ENCODE measurements at regions not wholly inside any gene's neighbourhood (a gene's known extent, or its start where the extent isn't known, plus 50 kb on each side); places are given as distances from the start of the nearest gene placed in this dataset.
"Not testable (repeated sequence)": the region's sequence is repeated elsewhere in the genome, so short reads cannot be mapped to it uniquely, and the experiment has no call there.

GRCh38 chr13:88717946-88718345 is 1046.8 kb downstream of the SLITRK5 start:
- no peaks in the 10 kb centered on the region for H3K36me3 ChIP-seq (ENCODE audit: control insufficient read depth in 1 of 2, insufficient read depth in 2 of 2, low read length in 2 of 2)
- H3K9me3 ChIP-seq (ENCODE audit: insufficient read depth, low read depth, low read length), result no peaks in the 10 kb centered on the region

GRCh38 chr13:88718781-88719180 is 1047.6 kb downstream of the SLITRK5 start:
- H2AK5ac ChIP-seq (ENCODE audit: low read length), result no peak overlapping the region
- H3K79me1 ChIP-seq (ENCODE audit: low read length), result no peaks in the 10 kb centered on the region
- no peak overlapping the region for H3K27ac ChIP-seq (ENCODE audit: low read depth, low read length)
- no peak overlapping the region for H4K91ac ChIP-seq (ENCODE audit: low read depth, low read length)
- H3K18ac ChIP-seq (ENCODE audit: low read length), result no peak overlapping the region
- H4K12ac ChIP-seq (ENCODE audit: low read depth, low read length), result no peak overlapping the region
- no peak for DNase-seq
- H2BK12ac ChIP-seq (ENCODE audit: low read length), result no peak overlapping the region
- H2BK120ac ChIP-seq (ENCODE audit: insufficient read depth, low read length, poor library complexity), result no peak overlapping the region
- H4K8ac ChIP-seq (ENCODE audit: low read depth, low read length), result no peak overlapping the region
- no peaks in the 10 kb centered on the region for H3K36me3 ChIP-seq (ENCODE audit: control insufficient read depth in 1 of 2, insufficient read depth in 2 of 2, low read length in 2 of 2)
- H3K9me3 ChIP-seq (ENCODE audit: insufficient read depth, low read depth, low read length), result no peaks in the 10 kb centered on the region
- no peaks in the 10 kb centered on the region for H3K4me1 ChIP-seq (ENCODE audit: control insufficient read depth in 1 of 2, insufficient read depth in 2 of 2, low read length in 2 of 2)
- no peaks in the 10 kb centered on the region for H3K27me3 ChIP-seq (ENCODE audit: insufficient read depth, low read length)
- H3K4me3 ChIP-seq (ENCODE audit: low read depth, low read length), result no peak overlapping the region
- H2AFZ ChIP-seq (ENCODE audit: insufficient read depth, low read length, poor library complexity), result no peak overlapping the region
- H2BK5ac ChIP-seq (ENCODE audit: low read depth, low read length, poor library complexity), result no peak overlapping the region
- H3K9ac ChIP-seq (ENCODE audit: low read length), result no peak overlapping the region
- no peak overlapping the region for H3K4ac ChIP-seq (ENCODE audit: low read depth, low read length)
- no peak overlapping the region for H3K23ac ChIP-seq (ENCODE audit: low read length)
- WGBS (ENCODE audit: extremely low coverage, insufficient coverage, insufficient read length), result no CpG with 5 or more reads among the region's 1 CpG
- H3K14ac ChIP-seq (ENCODE audit: low read length), result no peak overlapping the region
- H3K79me2 ChIP-seq (ENCODE audit: control insufficient read depth, insufficient read depth, low read length, poor library complexity), result no peaks in the 10 kb centered on the region
- H3K4me2 ChIP-seq (ENCODE audit: low read length), result no peak overlapping the region

More at GRCh38 chr13:88717946-88718345, 1046.8 kb downstream of the SLITRK5 start:
- no peaks in the 10 kb centered on the region for H3K4me1 ChIP-seq (ENCODE audit: control insufficient read depth in 1 of 2, insufficient read depth in 2 of 2, low read length in 2 of 2)
- WGBS (ENCODE audit: extremely low coverage, insufficient coverage, insufficient read length), result no CpG with 5 or more reads among the region's 22 CpGs
- no peak overlapping the region for H2AK5ac ChIP-seq (ENCODE audit: low read length)
- H3K4me3 ChIP-seq (ENCODE audit: low read depth, low read length), result no peak overlapping the region
- H3K79me2 ChIP-seq (ENCODE audit: control insufficient read depth, insufficient read depth, low read length, poor library complexity), result no peaks in the 10 kb centered on the region
- no peaks in the 10 kb centered on the region for H3K27me3 ChIP-seq (ENCODE audit: insufficient read depth, low read length)
- no peak overlapping the region for H3K9ac ChIP-seq (ENCODE audit: low read length)
- no peak overlapping the region for H3K4me2 ChIP-seq (ENCODE audit: low read length)
- no peak overlapping the region for H4K12ac ChIP-seq (ENCODE audit: low read depth, low read length)
- no peak overlapping the region for H2AFZ ChIP-seq (ENCODE audit: insufficient read depth, low read length, poor library complexity)
- no peak overlapping the region for H3K23ac ChIP-seq (ENCODE audit: low read length)
- no peak overlapping the region for H2BK5ac ChIP-seq (ENCODE audit: low read depth, low read length, poor library complexity)
- H3K14ac ChIP-seq (ENCODE audit: low read length), result no peak overlapping the region
- no peak overlapping the region for H4K8ac ChIP-seq (ENCODE audit: low read depth, low read length)
- no peak overlapping the region for H2BK120ac ChIP-seq (ENCODE audit: insufficient read depth, low read length, poor library complexity)
- no peaks in the 10 kb centered on the region for H3K79me1 ChIP-seq (ENCODE audit: low read length)
- no peak overlapping the region for H2BK12ac ChIP-seq (ENCODE audit: low read length)
- no peak for DNase-seq
- no peak overlapping the region for H3K18ac ChIP-seq (ENCODE audit: low read length)
- H4K91ac ChIP-seq (ENCODE audit: low read depth, low read length), result no peak overlapping the region
- no peak overlapping the region for H3K27ac ChIP-seq (ENCODE audit: low read depth, low read length)
- no peak overlapping the region for H3K4ac ChIP-seq (ENCODE audit: low read depth, low read length)

DNA sequence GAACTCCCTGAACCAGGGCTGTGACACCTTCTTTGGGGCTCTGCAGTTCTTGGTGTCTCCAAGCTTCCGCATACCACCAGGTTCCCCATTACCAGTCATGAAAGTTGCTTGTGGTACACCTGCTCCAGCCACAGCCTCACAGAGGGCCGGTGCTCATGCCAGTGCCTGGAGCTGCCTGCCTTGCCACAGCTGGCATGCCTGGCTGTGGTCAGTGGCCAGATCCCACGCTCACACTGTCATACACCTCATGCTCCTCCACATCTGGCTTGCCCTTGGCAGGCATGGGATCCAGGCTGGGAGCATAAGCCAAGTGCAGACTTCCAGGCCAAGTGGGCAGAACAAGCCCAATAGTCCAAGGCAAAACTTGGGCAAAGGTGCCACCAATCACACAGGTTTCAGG is 1054.9 kb downstream of the SLITRK5 start:
- WGBS (ENCODE audit: extremely low coverage, insufficient coverage, insufficient read length), result no CpG with 5 or more reads among the region's 3 CpGs
- Histone ChIP-seq H3K4me3 (ENCODE audit: low read depth, low read length) (no peak overlapping the region), H2BK5ac (ENCODE audit: low read depth, low read length, poor library complexity) (no peak overlapping the region), H3K79me2 (ENCODE audit: control insufficient read depth, insufficient read depth, low read length, poor library complexity) (no peaks in the 10 kb centered on the region), H3K27me3 (ENCODE audit: insufficient read depth, low read length) (no peaks in the 10 kb centered on the region), H2BK12ac (ENCODE audit: low read length) (no peak overlapping the region), H3K27ac (ENCODE audit: low read depth, low read length) (no peak overlapping the region), H3K4me2 (ENCODE audit: low read length) (no peak overlapping the region), H4K12ac (ENCODE audit: low read depth, low read length) (no peak overlapping the region), H3K18ac (ENCODE audit: low read length) (no peak overlapping the region), H3K9ac (ENCODE audit: low read length) (no peak overlapping the region), H2AFZ (ENCODE audit: insufficient read depth, low read length, poor library complexity) (no peak overlapping the region), H3K4ac (ENCODE audit: low read depth, low read length) (no peak overlapping the region), H3K14ac (ENCODE audit: low read length) (no peak overlapping the region), H2BK120ac (ENCODE audit: insufficient read depth, low read length, poor library complexity) (no peak overlapping the region), H4K8ac (ENCODE audit: low read depth, low read length) (no peak overlapping the region), H3K79me1 (ENCODE audit: low read length) (no peaks in the 10 kb centered on the region), H3K9me3 (ENCODE audit: insufficient read depth, low read depth, low read length) (peaks cover 4% of the 10 kb centered on the region), H3K4me1 (ENCODE audit: control insufficient read depth in 1 of 2, insufficient read depth in 2 of 2, low read length in 2 of 2) (no peaks in the 10 kb centered on the region), H3K36me3 (ENCODE audit: control insufficient read depth in 1 of 2, insufficient read depth in 2 of 2, low read length in 2 of 2) (no peaks in the 10 kb centered on the region), H4K91ac (ENCODE audit: low read depth, low read length) (no peak overlapping the region), H3K23ac (ENCODE audit: low read length) (no peak overlapping the region), H2AK5ac (ENCODE audit: low read length) (no peak overlapping the region)
- no peak for DNase-seq

- not testable (repeated sequence) for H3K9me3 ChIP-seq (ENCODE audit: insufficient read depth, low read depth, low read length); H3K18ac ChIP-seq (ENCODE audit: low read length); H3K79me2 ChIP-seq (ENCODE audit: control insufficient read depth, insufficient read depth, low read length, poor library complexity); H4K12ac ChIP-seq (ENCODE audit: low read depth, low read length); H3K4ac ChIP-seq (ENCODE audit: low read depth, low read length); H2AFZ ChIP-seq (ENCODE audit: insufficient read depth, low read length, poor library complexity); H3K36me3 ChIP-seq (ENCODE audit: control insufficient read depth in 1 of 2, insufficient read depth in 2 of 2, low read length in 2 of 2); H2BK12ac ChIP-seq (ENCODE audit: low read length); H2BK120ac ChIP-seq (ENCODE audit: insufficient read depth, low read length, poor library complexity); H4K91ac ChIP-seq (ENCODE audit: low read depth, low read length); H2AK5ac ChIP-seq (ENCODE audit: low read length); H3K79me1 ChIP-seq (ENCODE audit: low read length); H3K9ac ChIP-seq (ENCODE audit: low read length); H3K4me3 ChIP-seq (ENCODE audit: low read depth, low read length); H3K14ac ChIP-seq (ENCODE audit: low read length); H3K4me1 ChIP-seq (ENCODE audit: control insufficient read depth in 1 of 2, insufficient read depth in 2 of 2, low read length in 2 of 2); H3K4me2 ChIP-seq (ENCODE audit: low read length); H3K27ac ChIP-seq (ENCODE audit: low read depth, low read length); DNase-seq; H3K27me3 ChIP-seq (ENCODE audit: insufficient read depth, low read length); H4K8ac ChIP-seq (ENCODE audit: low read depth, low read length); H3K23ac ChIP-seq (ENCODE audit: low read length); H2BK5ac ChIP-seq (ENCODE audit: low read depth, low read length, poor library complexity)
- no CpG with 5 or more reads among the region's 7 CpGs for WGBS (ENCODE audit: extremely low coverage, insufficient coverage, insufficient read length)
Observed at GRCh38 chr13:88727236-88727635, 1056.1 kb downstream of the SLITRK5 start.

All from trophoblast cell (in vitro differentiated cells and primary cell).